Neural cell (in vitro differentiated cells): ENCODE measurements at regions not wholly inside any gene's neighbourhood (a gene's known extent, or its start where the extent isn't known, plus 50 kb on each side); places are given as distances from the start of the nearest gene placed in this dataset.

Experiments used
- EZH2 ChIP-seq: fragments of 200-600, 300-800 bp; shearing (Covaris generic), sonication (generic); IDR thresholded peaks from 2 replicates; pipeline ENCODE4 v1.6.1; 2014; ENCODE audit warnings: antibody characterized with exemption, low read length, borderline replicate concordance, mild to moderate bottlenecking; ENCODE audit not compliant: insufficient read depth, poor library complexity, severe bottlenecking
- POLR2AphosphoS5 ChIP-seq: IDR thresholded peaks from 2 replicates; pipeline ENCODE4 v1.6.1; 2012
- TF ChIP-seq, protein P1 (sequence below): fragments of 450-650 bp; IDR thresholded peaks from 2 replicates; pipeline ENCODE4 v1.5.1; 2014; ENCODE audit warnings: antibody characterized with exemption, mild to moderate bottlenecking, moderate library complexity; ENCODE audit not compliant: poor library complexity, severe bottlenecking

DNA sequence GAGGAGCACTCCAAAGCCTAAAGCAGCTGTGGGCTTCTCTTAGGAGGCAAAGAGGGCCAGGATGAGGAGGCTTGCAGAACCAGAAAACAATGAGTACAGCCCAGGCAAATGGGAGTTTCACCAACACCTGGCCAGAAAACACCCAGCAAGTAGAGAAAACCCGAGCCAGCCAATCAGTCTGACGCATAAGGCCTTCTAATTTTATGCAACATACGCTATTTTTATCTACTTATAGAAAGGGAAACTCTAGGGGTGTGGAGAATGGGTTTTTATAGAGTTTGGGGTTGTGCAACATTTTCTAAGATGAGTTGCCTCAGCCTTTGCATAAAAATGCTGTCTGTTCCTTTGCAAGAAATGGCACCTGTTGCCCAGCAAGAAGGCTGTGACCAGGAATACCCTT is 529.0 kb upstream of the CDH5 start:
- TF ChIP-seq POLR2AphosphoS5: no peak
- TF ChIP-seq, protein P1, sequence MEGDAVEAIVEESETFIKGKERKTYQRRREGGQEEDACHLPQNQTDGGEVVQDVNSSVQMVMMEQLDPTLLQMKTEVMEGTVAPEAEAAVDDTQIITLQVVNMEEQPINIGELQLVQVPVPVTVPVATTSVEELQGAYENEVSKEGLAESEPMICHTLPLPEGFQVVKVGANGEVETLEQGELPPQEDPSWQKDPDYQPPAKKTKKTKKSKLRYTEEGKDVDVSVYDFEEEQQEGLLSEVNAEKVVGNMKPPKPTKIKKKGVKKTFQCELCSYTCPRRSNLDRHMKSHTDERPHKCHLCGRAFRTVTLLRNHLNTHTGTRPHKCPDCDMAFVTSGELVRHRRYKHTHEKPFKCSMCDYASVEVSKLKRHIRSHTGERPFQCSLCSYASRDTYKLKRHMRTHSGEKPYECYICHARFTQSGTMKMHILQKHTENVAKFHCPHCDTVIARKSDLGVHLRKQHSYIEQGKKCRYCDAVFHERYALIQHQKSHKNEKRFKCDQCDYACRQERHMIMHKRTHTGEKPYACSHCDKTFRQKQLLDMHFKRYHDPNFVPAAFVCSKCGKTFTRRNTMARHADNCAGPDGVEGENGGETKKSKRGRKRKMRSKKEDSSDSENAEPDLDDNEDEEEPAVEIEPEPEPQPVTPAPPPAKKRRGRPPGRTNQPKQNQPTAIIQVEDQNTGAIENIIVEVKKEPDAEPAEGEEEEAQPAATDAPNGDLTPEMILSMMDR: no peak
- no peak for TF ChIP-seq EZH2
